ENCODE measurements at regions not wholly inside any gene's neighbourhood (a gene's known extent, or its start where the extent isn't known, plus 50 kb on each side); places are given as distances from the start of the nearest gene placed in this dataset.

- TF ChIP-seq CTCF (IDR thresholded peaks at IDR 0.05) (no peak), POLR2A (IDR thresholded peaks at IDR 0.05) (no peak)
These were observed 349.2 kb upstream of the PLD5 start for GRCh38 chr1:242873661-242874060.
